Common myeloid progenitor, CD34-positive (primary cell): ENCODE measurements at regions not wholly inside any gene's neighbourhood (a gene's known extent, or its start where the extent isn't known, plus 50 kb on each side); places are given as distances from the start of the nearest gene placed in this dataset.

Source experiments
- CTCF ChIA-PET: fragments of 350-600 bp; sonication (Branson Sonifier 250); formaldehyde crosslinking; loops from one replicate; lab custom pipeline; 2021; ENCODE audit warnings: antibody characterized with exemption; lab: Charles Lee
- POLR2A ChIA-PET: fragments of 350-600 bp; sonication (Branson Sonifier 250); formaldehyde crosslinking; loops from one replicate; lab custom pipeline; 2021; ENCODE audit warnings: antibody characterized with exemption; lab: Charles Lee
- DNase-seq, 3 donors: peaks; one replicate each; pipeline versions ENCODE4 v3.0.0 to v3.0.0-alpha.2; 2013
- H3K27ac ChIP-seq, 2 experiments: 1 replicate in 1 of 2; 2 replicates in 1 of 2; pipeline ENCODE4 v1.7.0; 2013; ENCODE audit warnings: inconsistent platforms in 2 of 2, low read length in 2 of 2, mild to moderate bottlenecking in 2 of 2, low read depth in 1 of 2, moderate library complexity in 1 of 2; ENCODE audit not compliant: severe bottlenecking in 2 of 2, insufficient read depth in 1 of 2, poor library complexity in 1 of 2
- H3K27me3 ChIP-seq, 5 experiments: replicated peaks in 2 of 5; 1 replicate in 3 of 5; 2 replicates in 2 of 5; pipeline versions ENCODE4 v1.6.1 to v1.7.0; 2013; ENCODE audit warnings: low read length in 4 of 5, mild to moderate bottlenecking in 2 of 5, moderate library complexity in 2 of 5, inconsistent platforms in 1 of 5; ENCODE audit not compliant: insufficient read depth in 5 of 5, control insufficient read depth in 4 of 5
- H3K36me3 ChIP-seq, 4 experiments: 1 replicate in 2 of 4; 2 replicates in 2 of 4; pipeline versions ENCODE4 v1.6.1 to v1.7.0; 2013; ENCODE audit warnings: low read length in 3 of 4, control low read depth in 1 of 4, mild to moderate bottlenecking in 1 of 4; ENCODE audit not compliant: control insufficient read depth in 4 of 4, insufficient read depth in 4 of 4
- H3K4me1 ChIP-seq, 4 experiments: 1 replicate in 3 of 4; 2 replicates in 1 of 4; pipeline versions ENCODE4 v1.6.1 to v1.7.1; 2013; ENCODE audit warnings: low read length in 3 of 4, mild to moderate bottlenecking in 3 of 4, control low read depth in 1 of 4, inconsistent platforms in 1 of 4, moderate library complexity in 1 of 4; ENCODE audit not compliant: control insufficient read depth in 4 of 4, insufficient read depth in 4 of 4; ENCODE audit errors: control extremely low read depth in 1 of 4
- H3K4me3 ChIP-seq, 7 experiments: 1 replicate in 4 of 7; 2 replicates in 3 of 7; pipeline versions ENCODE4 v1.5.1 to v1.7.0; 2013; ENCODE audit warnings: mild to moderate bottlenecking in 7 of 7, low read length in 6 of 7, moderate library complexity in 6 of 7, inconsistent platforms in 2 of 7, low read depth in 2 of 7, control low read depth in 1 of 7; ENCODE audit not compliant: insufficient read depth in 4 of 7, control insufficient read depth in 1 of 7; ENCODE audit errors: extremely low read depth in 1 of 7
- H3K9me3 ChIP-seq, 5 experiments: 1 replicate in 4 of 5; 2 replicates in 1 of 5; pipeline versions ENCODE4 v1.6.1 to v1.7.1; 2013; ENCODE audit warnings: low read length in 4 of 5, mild to moderate bottlenecking in 2 of 5, inconsistent platforms in 1 of 5, low read depth in 1 of 5, moderate library complexity in 1 of 5; ENCODE audit not compliant: control insufficient read depth in 4 of 5, insufficient read depth in 2 of 5; ENCODE audit errors: control extremely low read depth in 1 of 5
- WGBS: methylation state at CpG from one replicate; pipeline ENCODE4 v1.1.5; 2013; ENCODE audit not compliant: insufficient coverage; 5-methylcytosine and 5-hydroxymethylcytosine counted together

- Histone ChIP-seq H3K9me3 (no peaks in the 10 kb centered on the region), H3K4me1 (no peaks in the 10 kb centered on the region), H3K27ac (no peak overlapping the region), H3K27me3 (no peaks in the 10 kb centered on the region), H3K4me3 (no peak overlapping the region), H3K36me3 (no peaks in the 10 kb centered on the region)
- no peak for DNase-seq
- ChIA-PET CTCF (interaction anchor here (0.6 kb wide), 1 partner anchor 11 kb away, joined by 3 read pairs; no protein-coding TSS in a partner anchor), POLR2A (no interaction called here)
- 83% methylated on average over 1 of the region's 1 CpG for WGBS
Observed at GRCh38 chr9:73824671-73825070, 672.5 kb upstream of the RORB start.

DNA sequence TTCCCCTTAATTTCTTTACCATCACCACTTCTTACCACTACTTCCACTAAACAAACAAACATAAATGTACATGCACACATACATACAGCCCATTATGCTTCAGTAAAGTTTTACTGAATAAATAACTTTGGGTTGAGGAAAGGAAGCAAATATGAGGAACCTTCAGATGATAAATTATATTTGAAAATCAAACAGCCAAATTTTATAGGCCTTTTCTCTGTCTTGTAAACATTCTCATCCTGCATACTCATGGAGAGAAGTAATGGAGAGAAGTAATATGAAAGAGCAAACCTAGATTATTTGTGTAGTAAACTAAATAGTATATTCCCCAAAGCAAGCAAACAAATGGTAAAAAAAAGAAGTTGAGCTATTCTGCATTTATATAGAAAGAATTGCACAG, 658.3 kb upstream of the RORB start:
- H3K4me3 ChIP-seq = no peak overlapping the region
- no peaks in the 10 kb centered on the region for H3K36me3 ChIP-seq
- ChIA-PET POLR2A (no interaction called here), CTCF (no interaction called here)
- H3K4me1 ChIP-seq = no peaks in the 10 kb centered on the region
- H3K9me3 ChIP-seq = no peaks in the 10 kb centered on the region
- DNase-seq = no peak
- H3K27me3 ChIP-seq = no peaks in the 10 kb centered on the region
- H3K27ac ChIP-seq = no peak overlapping the region

DNA sequence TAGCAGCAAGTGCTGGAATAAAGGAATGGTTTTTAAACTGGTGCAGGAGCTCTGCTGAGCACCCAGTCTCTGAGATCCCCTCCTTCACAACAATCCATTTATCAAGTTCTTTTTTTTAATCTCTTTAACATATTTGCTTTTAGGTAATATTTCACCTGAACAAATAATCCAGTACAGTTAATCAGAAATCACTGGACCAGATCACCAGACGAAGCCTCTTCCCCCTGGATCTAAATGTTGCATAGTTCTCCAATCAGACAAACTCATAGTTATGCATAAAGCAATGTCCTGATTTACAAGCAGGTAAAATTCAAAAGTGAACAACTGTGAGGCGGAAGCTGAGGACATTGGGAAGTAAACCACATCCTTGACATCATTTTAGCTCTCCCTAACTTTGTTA, 657.7 kb upstream of the RORB start:
- Histone ChIP-seq H3K27ac (no peak overlapping the region), H3K36me3 (no peaks in the 10 kb centered on the region), H3K27me3 (no peaks in the 10 kb centered on the region), H3K4me3 (no peak overlapping the region), H3K4me1 (no peaks in the 10 kb centered on the region), H3K9me3 (no peaks in the 10 kb centered on the region)
- CTCF ChIA-PET = no interaction called here
- 100% methylated on average over 2 of the region's 2 CpGs for WGBS
- DNase-seq = no peak
- POLR2A ChIA-PET = no interaction called here

- Histone ChIP-seq H3K36me3 (no peaks in the 10 kb centered on the region), H3K4me3 (no peak overlapping the region), H3K9me3 (no peaks in the 10 kb centered on the region), H3K27me3 (no peaks in the 10 kb centered on the region), H3K4me1 (no peaks in the 10 kb centered on the region), H3K27ac (no peak overlapping the region)
- no peak for DNase-seq
- ChIA-PET POLR2A (no interaction called here), CTCF (no interaction called here)
- WGBS = no CpG with 5 or more reads among the region's 4 CpGs
Observed at GRCh38 chr9:73841018-73841417, 656.1 kb upstream of the RORB start.

GRCh38 chr9:73844135-73844534, 653.0 kb upstream of the RORB start:
- DNase-seq = no peak
- Histone ChIP-seq H3K36me3 (no peaks in the 10 kb centered on the region), H3K27ac (no peak overlapping the region), H3K27me3 (no peaks in the 10 kb centered on the region), H3K9me3 (no peaks in the 10 kb centered on the region), H3K4me1 (no peaks in the 10 kb centered on the region), H3K4me3 (no peak overlapping the region)
- ChIA-PET CTCF (no interaction called here), POLR2A (no interaction called here)
- 90% methylated on average over 2 of the region's 4 CpGs for WGBS

DNA sequence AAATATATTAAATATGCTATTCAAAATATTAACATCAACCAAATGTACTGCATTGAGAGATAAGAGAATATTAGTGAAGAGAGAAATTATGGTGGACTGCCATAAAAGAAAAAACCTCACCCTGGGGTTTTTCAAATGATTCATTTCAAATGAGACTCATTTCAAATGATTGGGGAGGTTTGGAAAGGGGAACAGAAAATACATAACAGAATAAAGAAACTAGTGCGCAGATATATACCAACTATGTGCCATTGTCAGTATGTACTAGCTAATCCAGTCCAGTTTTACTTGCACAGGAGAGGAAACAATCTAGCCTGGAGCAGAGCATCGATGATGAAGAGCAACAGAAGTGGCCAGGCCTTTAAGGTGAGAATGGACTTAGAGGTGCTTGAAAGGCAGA, 651.6 kb upstream of the RORB start:
- CTCF ChIA-PET = no interaction called here
- no peaks in the 10 kb centered on the region for H3K36me3 ChIP-seq
- no peak overlapping the region for H3K27ac ChIP-seq
- H3K27me3 ChIP-seq = no peaks in the 10 kb centered on the region
- no peaks in the 10 kb centered on the region for H3K4me1 ChIP-seq
- 100% methylated on average over 1 of the region's 2 CpGs for WGBS
- H3K4me3 ChIP-seq = no peak overlapping the region
- no peak for DNase-seq
- POLR2A ChIA-PET = no interaction called here
- peaks cover 0 to under 1% (median 0%) of the 10 kb centered on the region in 5 experiments for H3K9me3 ChIP-seq

DNA sequence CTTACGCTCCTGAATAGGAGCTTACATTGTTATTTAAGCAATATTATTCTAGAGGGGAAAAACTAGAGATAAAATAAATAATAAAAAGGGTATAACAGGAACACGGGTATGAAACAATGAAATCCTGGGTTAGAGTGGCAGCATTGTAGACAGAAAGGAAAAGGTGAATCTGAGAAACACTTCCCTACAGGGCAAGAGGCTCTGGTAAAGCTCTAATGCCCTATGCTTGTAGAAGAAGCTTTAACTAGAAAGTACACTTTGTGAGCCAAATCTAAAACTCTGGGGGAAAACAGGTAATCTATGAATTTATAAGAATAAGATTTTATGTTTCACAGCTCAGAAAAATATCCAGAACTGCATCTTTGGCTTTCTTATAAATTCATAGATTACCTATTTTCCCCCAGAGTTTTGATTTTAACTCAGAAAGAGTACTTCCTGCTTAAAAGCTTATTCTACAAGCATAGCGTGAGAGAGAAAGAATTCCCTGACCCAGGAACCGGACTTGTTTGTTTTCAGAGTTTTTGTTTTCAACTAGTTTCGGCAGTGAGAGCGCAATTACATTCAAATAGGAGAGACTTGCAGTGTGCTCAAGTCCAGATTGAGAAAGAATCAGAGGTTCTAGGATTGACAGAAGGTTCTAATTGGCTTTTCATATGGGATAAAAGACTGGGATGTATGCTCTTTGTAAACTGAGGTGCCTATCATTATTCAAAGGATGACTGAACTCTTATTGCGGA, 651.0 kb upstream of the RORB start:
- DNase-seq = no peak
- ChIA-PET POLR2A (no interaction called here), CTCF (no interaction called here)

More for the DNA sequence above, 651.0 kb upstream of the RORB start:
- H3K4me3 ChIP-seq = no peak overlapping the region
- H3K36me3 ChIP-seq = no peaks in the 10 kb centered on the region
- WGBS = 85% methylated on average over 6 of the region's 7 CpGs
- no peak overlapping the region for H3K27ac ChIP-seq
- peaks cover 0 to 2% (median 0%) of the 10 kb centered on the region in 5 experiments for H3K9me3 ChIP-seq
- H3K27me3 ChIP-seq = no peaks in the 10 kb centered on the region
- no peaks in the 10 kb centered on the region for H3K4me1 ChIP-seq
